ENCODE measurements at regions not wholly inside any gene's neighbourhood (a gene's known extent, or its start where the extent isn't known, plus 50 kb on each side); places are given as distances from the start of the nearest gene placed in this dataset.
"Not testable (repeated sequence)": the region's sequence is repeated elsewhere in the genome, so short reads cannot be mapped to it uniquely, and the experiment has no call there.

DNA sequence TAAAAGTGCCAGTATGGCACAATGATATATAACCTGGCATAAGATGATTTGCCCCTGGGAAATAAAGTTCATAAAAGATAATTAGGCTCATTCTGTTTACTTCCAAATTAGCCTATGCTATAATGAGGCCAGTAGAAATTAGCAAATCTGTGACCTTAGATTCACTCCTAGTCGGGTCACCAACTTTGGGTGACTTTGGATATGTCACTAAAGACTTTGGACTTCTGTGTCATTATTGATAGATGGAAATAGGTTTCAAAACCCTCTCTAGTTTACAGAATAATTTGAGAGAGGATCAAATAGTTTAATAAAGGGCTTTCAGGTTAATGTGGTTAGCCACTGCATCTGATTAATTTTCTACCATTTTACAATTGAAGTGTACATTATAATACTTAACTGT, 1869.3 kb upstream of the FLRT2 start:
- no peak for DNase-seq

DNA sequence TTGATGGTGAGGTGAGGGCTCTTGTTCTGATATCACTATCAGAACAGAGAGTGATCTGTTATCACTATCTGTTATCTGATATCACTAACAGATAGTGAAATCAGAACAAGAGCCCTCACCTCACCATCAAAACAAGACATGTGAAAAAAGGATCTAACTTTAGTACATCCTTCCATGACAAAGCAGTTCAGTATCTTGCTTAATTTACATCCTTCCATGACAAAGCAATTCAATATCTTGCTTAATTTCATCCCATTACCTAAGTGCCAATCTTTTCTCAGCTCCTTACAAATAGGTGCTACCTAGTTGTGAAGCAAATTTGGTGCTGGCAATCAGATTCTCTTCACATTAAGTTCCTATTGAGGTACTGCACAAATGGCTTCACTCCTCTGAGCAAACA, 1865.6 kb upstream of the FLRT2 start:
- DNase-seq = no peak

DNA sequence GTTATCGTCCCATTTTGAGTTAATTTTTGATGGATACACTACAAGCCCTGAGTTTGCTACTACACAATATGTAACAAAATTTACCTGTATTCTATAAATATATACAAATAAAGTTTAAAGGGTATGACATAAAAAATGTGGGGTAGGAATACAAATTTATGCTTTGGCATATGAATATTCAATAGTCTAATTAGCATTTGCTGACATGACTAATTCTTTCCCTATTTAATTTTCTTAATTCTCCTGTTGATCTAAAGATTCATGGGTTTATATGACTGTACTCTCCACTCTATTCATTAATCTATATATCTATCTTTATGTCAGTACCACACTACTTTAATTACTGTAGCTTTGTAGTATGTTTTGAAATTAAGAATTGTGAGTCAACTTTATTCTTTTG, 1840.7 kb upstream of the FLRT2 start:
- DNase-seq = no peak

DNA sequence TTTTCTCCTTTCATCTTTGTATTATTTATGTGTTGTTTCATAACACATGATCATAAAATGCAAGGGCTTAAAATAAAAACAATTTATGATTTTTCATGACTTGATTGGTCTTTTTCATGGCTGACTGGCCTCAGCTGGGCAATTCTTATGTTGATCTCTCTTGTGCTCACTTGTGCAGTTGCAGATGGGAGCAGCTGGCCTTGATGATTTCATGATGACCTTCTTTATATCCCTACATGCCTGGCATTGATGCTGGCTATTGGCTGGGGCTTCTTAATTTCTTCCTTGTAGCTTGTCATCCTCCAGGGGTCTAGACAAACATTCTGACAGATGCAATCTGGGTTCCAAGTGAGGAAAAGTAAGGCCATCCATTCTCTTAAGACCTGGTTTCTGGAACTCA, 1832.8 kb upstream of the FLRT2 start:
- no peak for DNase-seq

DNA sequence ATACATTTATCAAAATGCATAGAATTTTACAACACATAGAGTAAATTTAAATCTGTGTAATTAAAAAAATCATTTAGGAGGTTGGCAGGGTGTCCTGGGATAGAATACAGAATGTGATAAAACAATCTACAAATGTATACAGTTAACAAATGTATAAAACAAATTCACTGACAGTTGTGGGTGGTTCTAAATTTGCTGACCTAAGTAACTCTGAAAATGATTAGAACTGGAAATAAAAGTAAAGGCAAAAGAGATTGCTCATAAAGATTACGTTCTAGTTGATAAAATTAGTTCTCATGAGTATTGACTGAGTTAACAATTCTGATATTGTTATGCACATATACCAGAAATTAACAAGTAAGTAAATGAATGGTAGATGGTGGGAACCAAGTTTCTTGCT, 1827.3 kb upstream of the FLRT2 start:
- DNase-seq = no peak

DNA sequence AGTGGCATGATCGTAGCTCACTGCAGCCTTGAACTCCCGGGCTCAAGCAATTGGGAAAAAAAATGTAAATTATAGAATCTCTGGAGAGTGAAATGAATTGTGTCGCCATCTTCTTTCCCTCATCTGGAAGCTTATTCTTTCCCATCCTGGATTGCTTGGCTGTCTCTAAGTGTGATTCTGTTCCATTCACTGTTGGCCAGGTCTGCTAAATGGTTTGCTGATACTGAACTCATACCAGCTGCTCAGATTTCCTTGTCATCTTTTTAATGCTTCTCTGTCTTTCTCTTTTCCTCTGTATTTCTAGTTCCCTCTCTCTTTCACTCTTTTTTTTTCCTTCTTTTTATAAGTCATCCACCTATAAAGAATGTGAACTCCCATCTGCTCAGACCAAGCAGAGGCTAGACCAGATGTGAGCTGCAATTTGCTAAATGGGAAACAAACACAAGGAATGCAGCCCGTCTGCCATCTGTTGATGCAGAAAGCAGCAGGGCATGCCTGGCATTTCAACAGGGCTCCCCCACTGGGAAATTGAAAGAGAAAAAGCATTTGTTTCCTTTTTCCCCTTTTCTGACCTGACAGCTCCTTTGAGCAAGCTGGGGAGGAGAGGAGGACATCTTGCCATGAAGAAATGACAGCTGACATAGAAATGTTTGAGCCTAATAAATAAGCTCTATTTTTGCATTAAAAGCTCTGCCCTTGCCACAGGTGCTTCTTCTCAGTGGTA, 1823.6 kb upstream of the FLRT2 start:
- no peak for DNase-seq

DNA sequence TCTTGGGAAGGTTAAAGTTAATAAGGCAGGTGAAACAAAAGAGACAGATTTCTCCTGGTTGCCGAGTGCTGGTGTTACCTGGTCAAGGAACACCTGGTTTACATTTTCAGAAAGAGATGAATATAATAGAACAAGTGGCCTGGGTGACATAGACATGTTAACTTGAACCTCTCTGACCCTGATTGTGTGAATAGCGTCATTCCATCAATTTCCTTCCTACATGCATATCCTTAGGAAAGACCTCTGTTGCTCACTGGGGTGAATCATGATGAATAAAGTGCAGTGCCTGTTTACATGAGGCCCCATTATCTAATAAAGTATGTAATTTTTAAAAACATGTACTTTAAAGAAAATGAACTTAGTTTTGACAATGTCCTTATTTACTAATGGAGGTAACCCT, 1822.9 kb upstream of the FLRT2 start:
- DNase-seq = no peak

DNA sequence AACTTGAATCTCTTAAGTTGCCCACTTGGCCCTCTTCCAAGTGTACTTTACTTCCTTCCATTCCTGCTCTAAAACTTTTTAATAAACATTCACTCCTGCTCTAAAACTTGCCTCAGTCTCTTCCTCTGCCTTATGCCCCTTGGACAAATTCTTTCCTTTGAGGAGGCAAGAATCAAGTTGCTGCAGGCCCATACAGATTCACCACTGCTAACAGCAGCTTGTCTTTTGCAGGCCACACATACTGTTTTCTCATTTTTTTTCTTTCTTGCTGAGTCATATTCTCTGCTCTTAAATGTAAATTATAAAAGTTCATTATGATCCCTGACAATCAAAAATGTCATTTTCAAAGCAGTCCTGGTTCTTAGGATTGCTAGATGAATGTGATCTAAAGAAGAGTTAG, 1820.8 kb upstream of the FLRT2 start:
- no peak for DNase-seq

DNA sequence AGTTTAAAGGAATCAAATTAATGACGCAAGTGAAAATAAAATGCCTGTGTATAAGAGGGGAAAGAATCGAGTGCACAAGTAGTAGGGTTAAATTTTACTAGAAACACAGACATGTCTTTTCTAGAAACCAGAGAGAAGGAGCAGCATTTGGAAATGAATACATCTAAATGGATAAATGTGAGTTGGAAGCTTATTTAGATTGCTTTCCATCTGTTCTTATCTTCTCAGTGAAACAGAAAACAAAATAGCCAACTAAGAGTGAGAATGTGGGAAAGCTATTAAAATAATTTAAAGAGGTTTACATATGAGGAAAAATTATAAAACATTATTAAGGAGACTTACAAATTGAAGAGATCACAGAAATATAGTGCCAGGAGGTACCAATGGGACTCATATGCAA, 1818.9 kb upstream of the FLRT2 start:
- DNase-seq = no peak

DNA sequence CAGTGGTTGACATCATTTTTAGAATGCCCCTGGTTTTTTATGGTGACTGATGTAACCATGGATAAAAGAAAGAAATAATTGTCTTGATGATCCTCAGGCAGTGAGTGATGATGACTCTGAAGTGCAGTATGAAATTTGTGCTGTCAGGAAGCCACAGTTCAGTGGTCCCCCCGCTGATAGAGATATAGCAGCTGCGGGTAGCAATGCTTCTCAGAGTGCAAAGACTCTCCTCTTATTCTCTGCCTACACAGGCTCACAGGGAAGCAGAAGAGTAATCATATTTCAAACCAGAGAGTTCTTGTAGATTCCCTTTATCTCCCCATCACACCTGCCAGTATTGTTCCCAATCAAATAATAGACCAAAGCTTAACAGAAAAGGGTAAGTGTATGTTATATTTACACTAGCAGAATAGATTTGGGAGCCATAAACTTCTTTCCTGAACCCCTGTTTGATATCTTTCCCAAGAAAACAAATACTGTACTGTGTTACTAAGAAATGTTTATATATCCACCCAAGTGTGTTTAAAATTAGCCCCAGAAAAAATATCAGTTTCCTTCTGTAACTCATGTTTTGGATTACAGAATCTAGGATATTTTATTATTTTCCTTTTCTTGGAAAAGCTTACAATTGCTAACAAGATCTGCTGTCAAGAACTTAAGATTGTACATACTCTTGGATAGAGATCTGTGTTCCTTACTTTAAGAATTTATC, 1817.4 kb upstream of the FLRT2 start:
- DNase-seq = no peak

DNA sequence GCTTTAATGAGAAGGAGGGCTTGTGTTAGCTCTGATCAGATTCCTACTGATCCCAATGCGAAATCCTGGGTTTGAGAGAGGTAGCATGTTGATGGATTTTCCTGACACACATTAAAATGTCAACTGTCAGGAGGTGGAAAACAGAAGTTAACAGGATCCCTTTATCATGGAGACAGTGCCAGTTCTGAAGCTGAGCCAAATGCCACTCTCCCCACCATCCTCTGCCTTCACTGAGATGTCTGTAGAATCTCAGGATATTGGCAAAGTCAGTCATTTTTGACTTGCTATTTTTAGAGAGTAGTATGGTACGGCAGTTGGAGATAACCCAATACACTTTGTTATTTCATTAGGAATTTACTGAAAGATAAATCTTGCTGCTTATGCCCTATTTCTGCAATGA, 1816.2 kb upstream of the FLRT2 start:
- DNase-seq = no peak

DNA sequence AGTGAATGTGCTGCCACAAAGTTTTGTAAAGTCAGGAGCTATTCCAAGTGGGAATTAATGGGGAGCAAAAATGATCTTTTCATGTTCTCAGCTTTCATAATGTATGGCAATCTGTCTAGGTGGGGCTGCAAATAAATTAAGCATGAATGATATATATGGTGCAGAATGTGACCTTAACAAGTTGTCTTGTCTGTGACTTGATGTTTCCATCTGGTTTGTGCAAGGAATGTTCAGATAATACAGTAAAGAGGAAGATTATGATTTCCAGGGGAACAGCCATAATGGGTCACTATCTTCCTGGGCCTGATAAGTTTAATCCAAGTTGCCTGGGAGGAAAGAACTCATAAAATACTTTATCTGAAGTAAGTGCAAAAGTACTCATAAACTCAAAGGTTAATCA, 1815.8 kb upstream of the FLRT2 start:
- DNase-seq = no peak

DNA sequence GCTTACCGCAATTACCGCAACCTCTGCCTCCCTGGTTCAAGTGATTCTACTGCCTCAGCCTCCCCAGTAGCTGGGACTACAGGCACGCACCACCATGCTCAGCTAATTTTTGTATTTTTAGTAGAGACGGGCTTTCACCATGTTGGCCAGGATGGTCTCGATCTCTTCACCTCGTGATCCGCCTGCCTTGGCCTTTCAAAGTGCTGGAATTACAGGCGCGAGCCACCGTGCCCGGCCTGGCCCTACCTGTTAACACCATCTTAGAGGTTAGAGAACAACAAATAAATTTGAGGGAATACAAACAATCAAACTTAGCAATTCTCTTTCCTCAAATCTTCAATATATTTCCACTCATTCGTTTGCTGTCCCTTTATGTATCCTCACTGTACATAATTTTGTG, 1810.5 kb upstream of the FLRT2 start:
- not testable (repeated sequence) for DNase-seq

DNA sequence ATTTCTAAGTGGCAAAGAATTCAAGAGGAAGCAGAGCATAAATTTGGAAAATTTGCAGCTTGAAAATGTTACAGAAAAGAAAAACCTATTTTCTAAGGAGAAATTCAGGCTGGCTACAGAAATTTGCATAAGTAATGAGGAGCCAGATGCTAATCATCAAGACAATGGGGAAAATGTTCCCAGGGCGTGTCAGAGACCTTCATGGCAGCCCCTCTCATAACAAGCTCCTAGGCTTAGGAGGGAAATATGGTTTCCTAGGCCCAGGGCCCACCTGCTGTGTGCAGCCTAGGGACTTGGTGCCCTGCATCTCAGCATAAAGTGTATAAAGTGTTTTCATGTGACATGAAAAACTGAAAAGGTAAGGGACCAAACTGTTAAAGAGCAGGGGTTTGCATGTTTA, 1796.3 kb upstream of the FLRT2 start:
- DNase-seq = no peak

DNA sequence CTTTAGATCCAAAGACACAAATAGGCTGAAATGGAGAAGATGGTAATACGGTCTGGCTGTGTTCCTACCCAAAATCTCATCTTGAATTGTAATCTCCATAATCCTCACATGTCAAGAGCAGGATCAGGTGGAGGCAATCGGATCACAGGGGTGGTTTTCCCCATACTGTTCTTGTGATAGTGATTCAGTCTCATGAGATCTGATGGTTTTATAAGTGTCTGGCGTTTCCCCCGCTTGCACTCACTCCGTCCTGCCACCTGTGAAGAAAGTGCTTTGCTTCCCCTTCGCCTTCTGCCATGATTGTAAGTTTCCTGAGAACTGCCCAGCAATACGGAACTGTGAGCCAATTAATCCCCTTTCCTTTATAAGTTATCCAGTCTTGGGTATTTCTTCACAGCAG, 1795.5 kb upstream of the FLRT2 start:
- DNase-seq = no peak

DNA sequence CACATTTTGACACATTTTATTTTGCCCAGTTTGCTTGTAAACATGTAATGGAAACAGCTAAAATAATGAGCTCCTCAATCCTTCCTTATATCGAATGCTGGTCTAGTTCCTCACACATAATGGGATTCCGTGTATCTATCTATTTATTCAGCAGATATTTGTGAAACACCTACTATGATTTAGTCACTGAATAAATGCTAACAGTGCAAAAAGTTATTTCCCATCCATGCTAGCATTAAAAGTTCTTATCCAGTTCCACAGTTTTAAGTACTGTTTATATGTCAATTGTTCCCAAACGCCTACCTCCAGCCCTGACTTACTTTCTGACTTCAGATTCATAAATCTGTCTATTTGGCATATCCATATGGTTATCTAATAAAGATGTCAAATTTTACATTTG, 1788.7 kb upstream of the FLRT2 start:
- no peak for DNase-seq

DNA sequence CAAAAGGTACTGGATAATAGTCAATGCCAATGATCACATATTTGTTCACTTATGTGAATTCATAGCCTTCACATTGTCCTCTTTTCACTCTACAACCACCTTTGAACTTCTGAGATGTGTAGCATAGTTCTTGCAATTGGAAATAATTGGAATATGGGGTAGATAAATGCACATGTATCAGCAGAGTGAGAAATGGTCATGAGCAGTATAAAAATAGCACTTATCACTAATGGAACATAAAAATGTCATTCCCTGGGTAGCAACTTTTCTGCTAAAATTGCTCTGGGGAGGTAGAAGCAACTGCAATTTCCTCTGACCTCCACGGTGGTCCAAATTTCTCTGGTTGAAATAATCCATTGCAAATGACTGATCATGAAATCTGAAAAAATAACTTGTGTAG, 1785.7 kb upstream of the FLRT2 start:
- no peak for DNase-seq

DNA sequence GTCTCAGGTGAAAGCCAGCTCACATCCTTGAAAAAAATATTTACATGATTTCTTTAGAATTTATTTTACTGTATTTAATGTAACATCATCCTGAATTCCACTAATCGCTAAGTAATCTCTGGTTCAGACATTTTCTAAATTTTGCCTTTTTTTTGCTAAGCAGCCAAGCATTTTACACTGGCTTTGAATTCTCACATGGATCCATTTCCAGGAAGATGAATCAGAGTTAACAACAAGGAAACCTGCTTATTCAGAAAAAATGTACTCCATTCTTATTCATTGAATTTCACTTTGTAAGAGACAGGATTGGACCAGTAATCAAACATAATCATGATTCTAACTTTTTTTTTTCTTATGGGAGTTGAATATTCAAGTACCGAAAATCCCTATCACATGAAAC, 1785.1 kb upstream of the FLRT2 start:
- no peak for DNase-seq

DNA sequence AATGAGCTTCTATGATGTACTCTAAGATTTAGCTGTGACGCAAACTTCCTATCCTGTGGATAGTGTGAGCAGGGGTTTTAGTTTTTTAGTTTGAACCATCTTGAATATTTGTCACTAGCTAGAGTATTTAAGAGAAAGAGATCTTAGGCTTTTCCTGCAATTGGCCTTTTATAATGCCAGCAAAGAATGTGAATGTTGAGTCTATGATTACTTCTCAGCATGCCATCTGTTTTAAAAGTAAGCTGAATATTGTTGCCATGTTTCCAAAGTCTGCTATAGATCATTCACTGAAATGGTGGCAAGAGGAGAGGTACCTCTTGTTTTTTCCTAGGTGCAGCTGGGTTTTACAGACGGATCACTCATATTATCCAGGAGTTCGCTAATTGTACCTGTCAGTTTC, 1783.6 kb upstream of the FLRT2 start:
- DNase-seq = no peak

DNA sequence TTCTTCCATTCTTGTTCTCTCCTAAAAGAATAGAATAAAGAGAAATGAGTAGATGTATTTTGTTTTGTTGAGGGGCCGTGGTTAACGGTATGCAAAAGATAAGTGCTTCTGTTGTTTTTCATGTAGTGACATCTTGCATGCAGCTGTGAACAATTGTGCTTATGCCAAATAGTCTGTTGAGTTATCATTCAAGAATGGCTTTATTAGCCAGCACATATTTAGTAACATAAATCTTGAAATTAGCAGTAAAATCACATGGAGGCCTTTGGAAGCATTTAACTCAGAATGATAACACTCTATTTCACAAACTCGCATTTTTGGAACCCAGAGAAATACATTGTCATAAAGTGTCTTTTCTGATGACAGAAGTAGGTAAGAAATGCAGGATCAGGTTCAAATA, 1772.0 kb upstream of the FLRT2 start:
- no peak for DNase-seq

DNA sequence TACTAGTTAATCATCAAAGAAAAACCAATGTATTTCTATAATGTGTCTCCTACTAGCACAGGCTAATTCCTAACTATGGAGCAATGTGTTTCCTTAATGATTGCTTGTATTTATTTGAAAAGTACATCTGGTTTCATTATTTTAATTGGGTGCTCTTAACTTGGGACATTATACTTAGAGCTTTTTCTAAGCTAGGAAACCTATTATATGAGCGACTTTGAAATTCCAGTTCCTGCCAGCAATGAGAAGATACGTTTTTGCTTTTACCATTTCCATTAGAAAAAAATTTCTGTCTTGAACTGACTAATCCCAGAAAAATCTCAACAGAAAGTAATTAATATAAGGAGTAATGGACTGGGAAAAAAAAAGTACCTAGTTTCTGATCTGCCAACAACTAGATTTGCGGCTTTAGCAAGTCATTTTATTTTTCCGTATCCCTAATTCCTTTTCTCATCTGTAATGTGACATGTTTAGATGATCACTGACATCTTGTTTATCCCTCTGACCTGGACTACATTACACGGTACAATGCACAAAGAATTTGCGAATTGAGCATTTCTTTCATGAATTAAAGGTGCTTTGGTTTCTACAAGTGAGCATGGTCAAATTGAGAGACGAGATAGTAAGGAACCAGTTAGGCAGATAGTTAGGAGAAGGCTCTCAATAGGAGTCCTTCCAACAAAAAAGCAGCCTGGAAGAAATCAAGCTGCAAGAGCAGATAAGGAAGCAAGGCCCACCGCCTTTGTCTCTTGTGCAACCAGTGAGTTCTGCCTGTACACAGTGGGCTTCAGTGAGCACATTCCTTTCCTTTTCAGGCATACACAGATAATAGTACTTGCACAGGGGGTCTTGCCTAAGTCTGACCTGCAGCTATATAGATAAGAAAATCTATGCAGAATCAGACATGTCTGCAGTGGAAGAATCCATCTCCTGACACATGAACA, 1765.0 kb upstream of the FLRT2 start:
- DNase-seq = no peak

DNA sequence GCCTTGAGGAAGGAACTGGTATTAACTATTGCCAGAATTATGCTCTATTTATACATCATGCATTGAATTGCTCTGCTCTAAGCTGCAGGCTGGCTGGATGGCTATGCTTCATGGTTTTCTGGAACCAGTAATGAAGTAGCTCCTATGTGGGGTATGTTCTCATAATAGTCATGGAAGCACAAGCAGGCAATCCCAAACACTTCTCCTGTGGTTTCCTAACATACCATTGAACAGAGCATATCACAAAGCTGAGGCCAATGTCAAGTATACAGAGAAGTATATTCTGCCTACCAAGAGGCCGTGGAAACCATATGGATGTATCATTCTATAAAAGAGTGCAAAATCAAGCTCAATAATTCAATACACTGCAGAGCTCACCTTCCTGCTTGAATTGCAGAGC, 1752.4 kb upstream of the FLRT2 start:
- no peak for DNase-seq

DNA sequence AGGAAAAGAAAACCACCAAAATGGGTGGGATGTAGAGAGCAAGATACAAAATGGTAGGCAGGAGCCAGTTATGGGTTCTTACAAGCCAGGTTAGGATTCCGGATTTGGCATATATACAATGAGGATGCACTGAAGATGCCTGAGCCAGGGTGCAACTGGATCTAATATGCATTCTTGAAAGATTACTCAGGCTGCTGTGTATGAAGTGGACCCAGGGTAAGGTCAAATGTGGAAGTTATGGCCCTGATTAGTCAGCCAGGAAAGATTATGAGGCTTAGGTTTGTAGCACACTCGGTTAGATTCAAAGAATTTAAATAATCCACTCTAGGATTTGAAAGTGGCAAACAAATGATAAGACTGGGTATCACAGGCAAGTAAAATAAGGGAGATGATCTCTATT, 1750.7 kb upstream of the FLRT2 start:
- DNase-seq = no peak

DNA sequence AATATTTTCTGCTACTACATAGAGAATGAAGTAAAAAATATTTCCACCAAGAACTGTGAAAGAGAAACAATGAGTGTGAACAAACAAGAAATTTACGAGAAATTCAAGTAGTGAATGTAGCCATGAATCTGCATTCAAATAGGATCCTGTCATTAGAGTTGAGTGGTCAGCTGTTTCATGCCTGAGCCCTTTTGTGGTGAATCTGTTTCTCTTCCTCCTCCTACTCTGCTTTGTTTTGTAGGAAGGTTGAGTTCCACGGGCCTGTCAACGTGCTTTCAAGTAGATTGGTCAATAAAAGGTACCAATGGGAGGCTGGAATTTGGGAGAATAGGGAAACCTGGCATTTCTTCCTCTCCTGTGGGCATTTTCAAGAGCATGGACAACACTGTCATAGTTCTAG, 1749.6 kb upstream of the FLRT2 start:
- DNase-seq = no peak
